SU-DHL-6 (cell line): ENCODE measurements at regions not wholly inside any gene's neighbourhood (a gene's known extent, or its start where the extent isn't known, plus 50 kb on each side); places are given as distances from the start of the nearest gene placed in this dataset.

ENCODE experiments used
- H2AFZ ChIP-seq: fragments of 200-600 bp; sonication (generic); 2 replicates; pipeline ENCODE4 v1.6.1; 2014; ENCODE audit warnings: low read depth, mild to moderate bottlenecking, moderate library complexity, mixed read lengths, antibody characterized with exemption, low read length; ENCODE audit not compliant: severe bottlenecking
- H3F3A ChIP-seq: fragments of 200-600 bp; shearing (Covaris generic); 2 replicates; pipeline ENCODE4 v1.6.0; 2016; ENCODE audit warnings: antibody characterized with exemption, mild to moderate bottlenecking; ENCODE audit not compliant: insufficient read depth
- H3K27ac ChIP-seq: fragments of 200-600 bp; sonication (generic); 2 replicates; pipeline ENCODE4 v1.5.1; 2016; ENCODE audit warnings: low read depth, mild to moderate bottlenecking, low read length, moderate library complexity, mixed read lengths
- H3K27me3 ChIP-seq: fragments of 200-600 bp; sonication (generic), shearing (Covaris generic); 2 replicates; pipeline ENCODE4 v1.6.0; 2014; ENCODE audit warnings: mild to moderate bottlenecking, low read length
- H3K36me3 ChIP-seq: fragments of 200-600 bp; sonication (generic); 2 replicates; pipeline ENCODE4 v1.6.1; 2014; ENCODE audit warnings: mild to moderate bottlenecking, low read length, mixed read lengths
- H3K4me2 ChIP-seq: fragments of 300-600, 200-600 bp; shearing (Covaris generic), sonication (generic); 2 replicates; pipeline ENCODE4 v1.6.0; 2014; ENCODE audit warnings: low read length, low read depth, mild to moderate bottlenecking; ENCODE audit not compliant: poor library complexity, severe bottlenecking
- H3K4me3 ChIP-seq: fragments of 200-600 bp; sonication (generic); 2 replicates; pipeline ENCODE4 v1.5.1; 2014; ENCODE audit warnings: antibody characterized with exemption, low read length, mild to moderate bottlenecking, mixed read lengths; ENCODE audit not compliant: insufficient read depth, poor library complexity, severe bottlenecking
- H3K79me2 ChIP-seq: fragments of 200-600 bp; sonication (generic); 2 replicates; pipeline ENCODE4 v1.6.1; 2014; ENCODE audit warnings: mild to moderate bottlenecking, low read length, moderate library complexity; ENCODE audit not compliant: insufficient read depth
- H3K9ac ChIP-seq: fragments of 200-600 bp; sonication (generic); 2 replicates; pipeline ENCODE4 v1.7.0; 2014; ENCODE audit warnings: mild to moderate bottlenecking, low read length
- H3K9me2 ChIP-seq: fragments of 200-600 bp; sonication (generic); replicated peaks from 2 replicates; pipeline ENCODE4 v1.6.1; 2014; ENCODE audit warnings: low read length; ENCODE audit not compliant: insufficient read depth
- H3K9me3 ChIP-seq: fragments of 200-600 bp; sonication (generic); 2 replicates; pipeline ENCODE4 v1.6.1; 2014; ENCODE audit warnings: low read length, mixed read lengths; ENCODE audit not compliant: insufficient read depth
- H4K20me1 ChIP-seq: fragments of 200-600 bp; sonication (generic); 2 replicates; pipeline ENCODE4 v1.6.1; 2014; ENCODE audit warnings: low read depth, mild to moderate bottlenecking, antibody characterized with exemption, low read length, moderate library complexity, mixed read lengths
- CTCF ChIP-seq: fragments of 200-600 bp; sonication (generic); IDR thresholded peaks from one replicate; pipeline ENCODE4 v1.5.1; 2017; ENCODE audit warnings: antibody characterized with exemption, mild to moderate bottlenecking, low read length, moderate library complexity; ENCODE audit not compliant: insufficient read depth, poor library complexity, severe bottlenecking
- EZH2phosphoT487 ChIP-seq: fragments of 200-600 bp; sonication (generic), shearing (Covaris generic); conservative IDR thresholded peaks from 2 replicates; pipeline ENCODE4 v1.6.1; 2018; ENCODE audit warnings: mild to moderate bottlenecking, antibody characterized with exemption, low read length, moderate library complexity, mixed read lengths

- Histone ChIP-seq H3K27me3 (no peaks in the 10 kb centered on the region), H3K36me3 (no peaks in the 10 kb centered on the region), H3K79me2 (no peaks in the 10 kb centered on the region), H3K9ac (no peak overlapping the region), H3K4me3 (no peak overlapping the region), H3K9me2 (no peaks in the 10 kb centered on the region), H2AFZ (no peak overlapping the region), H3F3A (no peaks in the 10 kb centered on the region), H3K4me2 (no peak overlapping the region), H4K20me1 (no peaks in the 10 kb centered on the region), H3K27ac (no peak overlapping the region), H3K9me3 (no peaks in the 10 kb centered on the region)
- no peak for TF ChIP-seq EZH2phosphoT487
- no peak for TF ChIP-seq CTCF
These were observed 800.4 kb downstream of the DIAPH3 start for GRCh38 chr13:59363313-59363712.

- no peaks in the 10 kb centered on the region for H3F3A ChIP-seq
- H3K9ac ChIP-seq, result no peak overlapping the region
- no peak overlapping the region for H2AFZ ChIP-seq
- H3K4me2 ChIP-seq, result no peak overlapping the region
- H3K79me2 ChIP-seq, result no peaks in the 10 kb centered on the region
- H3K9me2 ChIP-seq, result no peaks in the 10 kb centered on the region
- no peaks in the 10 kb centered on the region for H3K27me3 ChIP-seq
- H3K9me3 ChIP-seq, result no peaks in the 10 kb centered on the region
- no peaks in the 10 kb centered on the region for H3K36me3 ChIP-seq
- no peak overlapping the region for H3K27ac ChIP-seq
- H3K4me3 ChIP-seq, result no peak overlapping the region
- no peaks in the 10 kb centered on the region for H4K20me1 ChIP-seq
- TF ChIP-seq CTCF, result no peak
These were observed 799.8 kb downstream of the DIAPH3 start for GRCh38 chr13:59363947-59364346.

GRCh38 chr13:59364641-59365085 lies 799.1 kb downstream of the DIAPH3 start:
- H3K4me2 ChIP-seq, result no peak overlapping the region
- H3K27me3 ChIP-seq, result no peaks in the 10 kb centered on the region
- H3K36me3 ChIP-seq, result no peaks in the 10 kb centered on the region
- no peaks in the 10 kb centered on the region for H3K79me2 ChIP-seq
- TF ChIP-seq CTCF, result no peak
- no peak for TF ChIP-seq EZH2phosphoT487
- no peak overlapping the region for H2AFZ ChIP-seq
- no peak overlapping the region for H3K27ac ChIP-seq
- no peaks in the 10 kb centered on the region for H3K9me3 ChIP-seq
- H4K20me1 ChIP-seq, result no peaks in the 10 kb centered on the region
- H3F3A ChIP-seq, result no peaks in the 10 kb centered on the region
- H3K9me2 ChIP-seq, result no peaks in the 10 kb centered on the region
- no peak overlapping the region for H3K4me3 ChIP-seq
- H3K9ac ChIP-seq, result no peak overlapping the region

GRCh38 chr13:59367467-59367866 lies 796.3 kb downstream of the DIAPH3 start:
- TF ChIP-seq EZH2phosphoT487, result no peak
- TF ChIP-seq CTCF, result no peak
- Histone ChIP-seq H3K9me3 (no peaks in the 10 kb centered on the region), H3K36me3 (no peaks in the 10 kb centered on the region), H3K27ac (no peak overlapping the region), H3K27me3 (no peaks in the 10 kb centered on the region), H3K4me2 (no peak overlapping the region), H3F3A (no peaks in the 10 kb centered on the region), H3K79me2 (no peaks in the 10 kb centered on the region), H4K20me1 (no peaks in the 10 kb centered on the region), H3K9ac (no peak overlapping the region), H3K4me3 (no peak overlapping the region), H3K9me2 (no peaks in the 10 kb centered on the region), H2AFZ (no peak overlapping the region)
